Large intestine (tissue), 3 donors: ENCODE measurements at regions not wholly inside any gene's neighbourhood (a gene's known extent, or its start where the extent isn't known, plus 50 kb on each side); places are given as distances from the start of the nearest gene placed in this dataset.
A peak's percentile ranks its signal among the peaks of the same experiment; 100 is the strongest.

Experiments used
- DNase-seq, 2 donors: peaks; one replicate each; pipeline versions ENCODE4 v3.0.0 to v3.0.0-alpha.2; 2013
- H3K27ac ChIP-seq: one replicate; pipeline ENCODE4 v1.5.1; 2013; ENCODE audit warnings: low read length
- H3K27me3 ChIP-seq: 2 replicates; pipeline ENCODE4 v1.6.1; 2013; ENCODE audit warnings: low read length; ENCODE audit not compliant: control insufficient read depth, insufficient read depth
- H3K36me3 ChIP-seq: 2 replicates; pipeline ENCODE4 v1.6.1; 2013; ENCODE audit warnings: low read length; ENCODE audit not compliant: control insufficient read depth, insufficient read depth
- H3K4me1 ChIP-seq: one replicate; pipeline ENCODE4 v1.6.1; 2013; ENCODE audit warnings: low read length; ENCODE audit not compliant: control insufficient read depth, insufficient read depth
- H3K4me3 ChIP-seq: one replicate; pipeline ENCODE4 v1.5.1; 2013; ENCODE audit warnings: low read length
- H3K9me3 ChIP-seq: one replicate; pipeline ENCODE4 v1.6.1; 2013; ENCODE audit warnings: mild to moderate bottlenecking, low read depth, low read length, moderate library complexity; ENCODE audit not compliant: control insufficient read depth
- WGBS: methylation state at CpG from one replicate; pipeline ENCODE4 v1.1.5; 2013; ENCODE audit warnings: low lambda C conversion rate; ENCODE audit not compliant: insufficient coverage; 5-methylcytosine and 5-hydroxymethylcytosine counted together

- 83% methylated on average over 1 of the region's 5 CpGs for WGBS
These were observed 58.5 kb downstream of the IGLL5 start for GRCh38 chr22:22946131-22946530.

GRCh38 chr22:22948651-22949571 lies 61.3 kb downstream of the IGLL5 start:
- no peaks in the 10 kb centered on the region for H3K9me3 ChIP-seq
- H3K4me1 ChIP-seq, result no peaks in the 10 kb centered on the region
- no peak overlapping the region for H3K4me3 ChIP-seq
- no peak for DNase-seq
- no CpG with 5 or more reads among the region's 10 CpGs for WGBS
- no peak overlapping the region for H3K27ac ChIP-seq
- H3K27me3 ChIP-seq, result peaks cover 2% of the 10 kb centered on the region
- H3K36me3 ChIP-seq, result no peaks in the 10 kb centered on the region

More at GRCh38 chr22:22946131-22946530, 58.5 kb downstream of the IGLL5 start:
- no peak overlapping the region for H3K27ac ChIP-seq
- no peaks in the 10 kb centered on the region for H3K36me3 ChIP-seq
- no peaks in the 10 kb centered on the region for H3K9me3 ChIP-seq
- no peak overlapping the region for H3K4me3 ChIP-seq
- H3K4me1 ChIP-seq, result no peaks in the 10 kb centered on the region
- DNase-seq, result no peak
- no peaks in the 10 kb centered on the region for H3K27me3 ChIP-seq

DNA sequence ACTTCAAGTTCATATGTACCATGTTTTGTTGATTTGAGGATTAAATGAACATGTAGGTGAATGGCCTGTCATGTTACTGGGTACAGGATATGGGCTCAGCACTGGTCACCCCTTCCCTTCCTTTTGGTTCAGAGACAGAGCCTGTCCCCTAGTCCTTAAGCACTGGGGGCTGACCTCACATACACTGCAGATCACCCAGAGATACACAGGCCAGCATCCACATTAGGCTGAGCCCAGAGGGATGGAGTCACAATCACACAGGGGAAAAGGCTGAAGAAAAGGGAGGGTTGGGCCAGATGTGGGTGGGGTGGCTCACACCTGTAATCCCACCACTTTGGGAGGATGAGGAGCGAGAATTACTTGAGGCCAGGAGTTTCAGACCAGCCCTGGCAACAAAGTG lies 62.3 kb downstream of the IGLL5 start:
- no peak for DNase-seq
- Histone ChIP-seq H3K27ac (no peak overlapping the region), H3K9me3 (no peaks in the 10 kb centered on the region), H3K4me3 (no peak overlapping the region), H3K4me1 (no peaks in the 10 kb centered on the region), H3K36me3 (no peaks in the 10 kb centered on the region), H3K27me3 (peaks cover 5% of the 10 kb centered on the region)
- no CpG with 5 or more reads among the region's 1 CpG for WGBS

DNA sequence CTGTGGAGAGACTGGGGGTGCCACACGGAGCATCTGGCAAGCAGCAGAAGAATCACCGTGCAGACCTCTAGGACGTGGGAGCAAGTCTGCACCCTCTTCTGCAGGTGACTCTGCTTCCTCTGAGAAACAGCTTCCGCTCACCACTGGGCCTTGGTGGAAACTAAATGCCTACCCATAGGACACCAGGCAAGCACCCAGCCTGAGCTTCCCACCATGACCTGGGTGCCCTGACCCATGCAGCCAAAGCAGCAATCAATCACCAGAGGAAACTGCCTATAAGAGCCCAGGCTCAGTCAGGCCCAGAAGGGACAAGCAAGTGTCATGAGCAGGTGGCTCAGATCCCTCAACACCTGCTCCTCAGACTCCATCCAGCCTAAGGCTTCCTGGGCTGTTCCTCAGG lies 63.4 kb downstream of the IGLL5 start:
- WGBS, result no CpG with 5 or more reads among the region's 4 CpGs
- no peaks in the 10 kb centered on the region for H3K36me3 ChIP-seq
- H3K4me3 ChIP-seq, result no peak overlapping the region
- DNase-seq, result no peak
- no peaks in the 10 kb centered on the region for H3K4me1 ChIP-seq
- no peaks in the 10 kb centered on the region for H3K9me3 ChIP-seq
- H3K27ac ChIP-seq, result no peak overlapping the region
- H3K27me3 ChIP-seq, result peaks cover 5% of the 10 kb centered on the region

DNA sequence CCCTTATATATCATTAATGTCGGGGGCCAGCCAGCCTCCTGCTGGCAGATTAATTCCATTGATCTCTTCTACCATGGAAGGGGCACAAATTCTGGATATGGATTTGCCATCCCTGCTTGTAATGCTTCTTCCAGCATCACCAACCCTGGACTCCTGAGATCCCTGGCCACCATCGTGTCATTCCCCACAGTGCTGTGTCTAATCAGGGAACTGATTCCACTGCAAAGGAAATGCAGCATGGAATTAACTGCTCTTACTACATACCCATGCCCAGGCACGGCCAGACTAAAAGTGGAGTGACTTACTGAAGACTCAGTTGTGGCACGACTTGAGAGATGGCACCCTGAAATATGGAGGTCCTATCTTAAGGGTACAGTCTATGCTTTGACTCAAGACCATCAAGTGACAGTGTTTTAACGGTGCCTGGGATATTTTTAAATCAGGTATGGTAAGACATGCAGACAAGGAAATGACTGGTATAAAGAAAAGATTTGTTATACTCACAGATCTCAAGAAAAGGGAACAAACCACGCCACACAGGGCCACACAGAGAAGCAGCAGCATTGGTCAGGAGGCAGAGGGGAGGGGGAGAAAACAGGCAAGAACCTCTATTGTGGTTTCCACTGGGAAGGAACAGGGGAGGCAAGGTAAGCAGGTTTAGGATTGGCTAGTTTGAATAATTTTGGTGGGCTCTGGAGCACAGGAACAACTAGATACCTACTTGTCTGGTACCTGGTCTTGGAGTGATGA lies 65.1 kb downstream of the IGLL5 start:
- no peak for DNase-seq
- H3K27me3 ChIP-seq, result peaks cover 5% of the 10 kb centered on the region
- H3K36me3 ChIP-seq, result no peaks in the 10 kb centered on the region
- no peak overlapping the region for H3K4me3 ChIP-seq
- no peak overlapping the region for H3K27ac ChIP-seq
- H3K9me3 ChIP-seq, result no peaks in the 10 kb centered on the region
- 100% methylated on average over 1 of the region's 6 CpGs for WGBS
- no peaks in the 10 kb centered on the region for H3K4me1 ChIP-seq

GRCh38 chr22:22953791-22954190 lies 66.2 kb downstream of the IGLL5 start:
- Histone ChIP-seq H3K4me1 (no peaks in the 10 kb centered on the region), H3K27ac (no peak overlapping the region), H3K4me3 (no peak overlapping the region), H3K36me3 (no peaks in the 10 kb centered on the region), H3K27me3 (peaks cover 5% of the 10 kb centered on the region), H3K9me3 (no peaks in the 10 kb centered on the region)
- DNase-seq, result no peak
- WGBS, result no CpG with 5 or more reads among the region's 5 CpGs

DNA sequence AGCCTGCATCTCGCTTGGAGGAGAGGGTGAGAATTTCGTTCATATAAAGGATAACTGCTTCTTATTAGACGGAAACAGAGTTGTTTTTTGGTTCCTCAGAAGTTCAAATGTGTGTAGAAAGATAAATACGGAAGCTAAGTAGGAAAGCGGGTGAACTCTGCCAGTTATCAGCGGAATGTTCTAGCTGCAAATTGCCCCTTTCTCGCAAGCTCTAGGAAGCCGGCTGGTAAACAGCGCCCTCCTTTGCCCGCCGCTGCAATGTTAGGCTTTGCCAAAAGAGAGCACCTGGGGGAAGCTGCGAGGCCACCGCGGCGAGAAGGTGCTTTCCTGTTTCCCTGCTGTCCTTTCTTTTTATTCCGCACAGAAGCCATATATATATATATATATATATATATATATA lies 67.0 kb downstream of the IGLL5 start:
- Histone ChIP-seq H3K27me3 (peaks cover 5% of the 10 kb centered on the region), H3K36me3 (no peaks in the 10 kb centered on the region), H3K9me3 (no peaks in the 10 kb centered on the region), H3K4me1 (no peaks in the 10 kb centered on the region), H3K4me3 (no peak overlapping the region), H3K27ac (no peak overlapping the region)
- WGBS, result no CpG with 5 or more reads among the region's 16 CpGs
- DNase-seq, result peak in 1 of 2 donors; percentile 29

DNA sequence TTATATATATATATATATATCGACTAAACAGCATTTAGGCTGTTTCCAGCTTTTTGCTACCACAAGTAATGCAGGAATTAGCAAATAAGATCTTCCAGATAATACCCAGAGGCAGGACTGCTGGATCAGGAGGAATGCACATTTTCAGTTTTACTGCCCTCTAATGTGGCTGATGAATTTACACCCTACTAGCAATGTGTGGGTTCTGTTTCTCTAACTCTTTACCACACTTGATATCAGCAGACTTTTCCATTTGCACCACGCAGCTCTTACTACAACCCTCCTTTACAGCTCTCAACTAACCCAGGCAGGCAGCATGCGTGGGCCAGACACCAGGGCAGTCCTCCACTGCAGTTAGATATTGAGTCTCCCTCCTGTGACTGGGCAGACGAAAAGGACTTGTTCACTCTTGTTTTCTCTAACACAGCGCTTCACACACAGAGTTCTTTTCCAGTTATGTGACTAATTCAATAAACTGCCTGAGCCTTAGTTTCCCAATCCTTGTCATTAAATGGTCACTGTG lies 67.7 kb downstream of the IGLL5 start:
- DNase-seq, result no peak
- Histone ChIP-seq H3K9me3 (no peaks in the 10 kb centered on the region), H3K4me3 (no peak overlapping the region), H3K27me3 (peaks cover 5% of the 10 kb centered on the region), H3K36me3 (no peaks in the 10 kb centered on the region), H3K4me1 (no peaks in the 10 kb centered on the region), H3K27ac (no peak overlapping the region)
- WGBS, result 68% methylated on average over 2 of the region's 5 CpGs

DNA sequence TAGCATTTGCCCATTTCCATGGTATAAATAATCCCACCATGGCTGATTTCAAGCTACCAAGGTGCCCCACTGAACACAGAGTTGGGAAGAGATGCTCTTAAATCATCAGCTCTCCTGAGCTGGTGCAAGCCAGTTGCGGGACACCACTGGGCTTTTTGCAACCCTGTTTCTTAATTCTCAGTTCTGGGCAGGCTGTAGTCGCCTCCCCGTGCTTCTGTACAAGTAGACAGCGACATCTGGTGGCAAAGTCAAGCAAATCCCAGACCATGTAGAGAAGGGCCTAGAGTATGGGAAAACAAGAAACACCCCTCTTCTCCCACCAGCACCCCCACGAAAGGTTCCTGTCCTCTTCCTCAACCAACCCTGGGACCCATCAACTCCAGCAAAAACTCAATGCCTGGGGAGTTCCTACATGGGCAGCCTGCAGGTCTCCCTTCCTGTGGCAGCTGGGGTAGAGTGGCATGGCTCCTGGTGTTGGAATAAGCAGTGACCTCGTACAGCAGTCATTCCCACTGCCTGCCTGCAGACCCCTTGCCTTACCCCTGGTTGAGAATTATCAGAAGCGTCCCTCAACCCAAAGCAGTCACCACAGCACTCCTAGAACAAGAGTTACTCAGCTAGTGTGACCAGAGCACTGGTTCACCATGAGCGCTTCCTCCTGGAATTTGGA lies 68.4 kb downstream of the IGLL5 start:
- no peaks in the 10 kb centered on the region for H3K36me3 ChIP-seq
- no peaks in the 10 kb centered on the region for H3K4me1 ChIP-seq
- H3K9me3 ChIP-seq, result no peaks in the 10 kb centered on the region
- DNase-seq, result peak; percentile 45
- WGBS, result no CpG with 5 or more reads among the region's 8 CpGs
- H3K27me3 ChIP-seq, result peaks cover 5% of the 10 kb centered on the region
- no peak overlapping the region for H3K4me3 ChIP-seq
- no peak overlapping the region for H3K27ac ChIP-seq

- Histone ChIP-seq H3K4me3 (no peak overlapping the region), H3K27ac (no peak overlapping the region), H3K4me1 (no peaks in the 10 kb centered on the region), H3K9me3 (peaks cover 3% of the 10 kb centered on the region), H3K36me3 (no peaks in the 10 kb centered on the region), H3K27me3 (peaks cover 5% of the 10 kb centered on the region)
- 95% methylated on average over 3 of the region's 5 CpGs for WGBS
- no peak for DNase-seq
These were observed 69.5 kb downstream of the IGLL5 start for GRCh38 chr22:22957090-22957489.
